ENCODE measurements at regions not wholly inside any gene's neighbourhood (a gene's known extent, or its start where the extent isn't known, plus 50 kb on each side); places are given as distances from the start of the nearest gene placed in this dataset.

DNA sequence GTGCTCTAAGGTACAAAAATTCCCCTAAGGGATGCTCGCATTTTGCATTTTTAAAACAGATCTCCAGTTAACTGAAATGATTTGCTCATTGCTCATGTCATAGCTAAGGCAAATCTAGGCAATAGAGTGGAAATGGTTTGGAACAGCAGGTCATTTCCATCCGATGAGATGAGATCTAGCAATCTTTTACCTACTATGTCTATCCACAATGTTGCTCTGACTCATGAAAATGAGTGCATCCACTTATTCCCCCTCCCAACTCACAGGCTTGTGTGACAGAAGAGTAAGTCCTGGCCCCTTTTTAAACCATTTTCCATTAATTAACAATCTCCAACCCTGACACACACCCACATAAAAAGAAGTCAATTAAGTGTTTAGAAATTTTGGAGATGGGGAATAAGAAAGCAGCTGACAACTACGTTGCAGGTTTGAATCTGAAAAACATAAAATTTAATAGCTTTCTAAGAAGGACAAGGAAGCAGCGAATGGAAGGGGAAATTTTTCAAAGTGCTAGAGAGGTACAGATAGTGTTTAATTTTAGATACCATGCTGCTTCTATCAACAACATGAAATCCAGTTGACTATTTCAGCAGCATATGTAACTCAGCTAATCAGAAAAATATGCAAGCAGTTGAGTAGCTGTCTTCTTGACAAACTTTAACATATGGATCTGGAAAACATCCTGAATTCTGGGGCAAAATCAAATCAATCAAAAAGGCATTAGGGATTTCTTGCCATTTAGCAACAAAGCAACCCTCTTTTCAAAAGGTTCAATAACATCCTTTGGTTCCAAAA lies 112.0 kb downstream of the TMCO5A start:
- Histone ChIP-seq H3K14ac (ENCODE audit: low read length in 2 of 2) (no peak overlapping the region), H3K79me1 (replicated peaks; ENCODE audit: low read length, poor library complexity, severe bottlenecking) (no peaks in the 10 kb centered on the region), H3K36me3 (ENCODE audit: control insufficient read depth in 1 of 2, insufficient read depth in 2 of 2, low read depth in 1 of 2, low read length in 2 of 2) (no peaks in the 10 kb centered on the region), H3K4me1 (ENCODE audit: control insufficient read depth, insufficient read depth, low read depth, low read length) (peaks cover 4% of the 10 kb centered on the region), H2BK15ac (ENCODE audit: low read depth, poor library complexity, severe bottlenecking) (no peak overlapping the region), H2BK120ac (ENCODE audit: low read depth, low read length) (no peak overlapping the region), H3K9me3 (ENCODE audit: control insufficient read depth, low read length) (no peaks in the 10 kb centered on the region), H2AFZ (ENCODE audit: low read depth, low read length) (no peak overlapping the region), H2BK5ac (ENCODE audit: low read depth, low read length, poor library complexity, severe bottlenecking) (no peak overlapping the region), H3K4me2 (ENCODE audit: low read length, poor library complexity, severe bottlenecking) (no peak overlapping the region), H3K27ac (ENCODE audit: low read length, poor library complexity, severe bottlenecking) (no peak overlapping the region), H3K27me3 (ENCODE audit: control insufficient read depth in 1 of 2, insufficient read depth in 1 of 2, low read length in 2 of 2) (no peaks in the 10 kb centered on the region), H4K8ac (ENCODE audit: low read length) (no peak overlapping the region), H3K18ac (ENCODE audit: low read depth in 1 of 2, low read length in 2 of 2) (no peak overlapping the region), H3K4ac (ENCODE audit: low read depth in 1 of 2, low read length in 2 of 2) (no peak overlapping the region), H3K9ac (ENCODE audit: low read length) (no peak overlapping the region), H2AK5ac (ENCODE audit: low read length, severe bottlenecking) (no peak overlapping the region), H3K4me3 (ENCODE audit: insufficient read depth in 1 of 2, low read depth in 1 of 2, low read length in 2 of 2) (no peak overlapping the region), H4K91ac (ENCODE audit: low read length) (no peak overlapping the region), H2BK12ac (ENCODE audit: low read length in 2 of 2) (no peak overlapping the region), H3K23ac (ENCODE audit: low read length in 2 of 2) (no peak overlapping the region)
- WGBS, result 92% methylated on average over 3 of the region's 4 CpGs
- no peak for DNase-seq

DNA sequence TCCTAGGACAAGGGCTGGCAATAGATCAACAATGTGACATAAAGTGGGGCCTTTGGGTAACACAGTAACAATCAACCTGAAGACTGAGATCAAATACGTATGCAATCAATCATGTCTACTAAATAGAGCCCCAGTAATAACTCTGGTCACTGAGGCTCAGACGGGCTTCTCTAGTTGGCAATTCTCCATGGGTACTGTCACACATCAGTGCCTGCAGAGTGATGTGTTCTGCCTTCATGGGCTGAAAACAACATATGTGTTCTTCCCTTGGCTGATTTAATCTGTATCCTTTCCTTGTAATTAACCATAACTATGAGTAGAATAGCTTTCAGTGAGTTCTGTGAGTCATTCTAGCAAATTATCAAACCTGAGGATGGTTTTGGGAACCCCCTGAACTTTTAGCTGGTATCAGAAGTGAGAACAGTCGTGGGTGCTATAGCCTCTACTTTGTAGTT lies 113.6 kb downstream of the TMCO5A start:
- Histone ChIP-seq H3K4me1 (ENCODE audit: control insufficient read depth, insufficient read depth, low read depth, low read length) (peaks cover 3% of the 10 kb centered on the region), H4K8ac (ENCODE audit: low read length) (no peak overlapping the region), H3K27me3 (ENCODE audit: control insufficient read depth in 1 of 2, insufficient read depth in 1 of 2, low read length in 2 of 2) (no peaks in the 10 kb centered on the region), H3K23ac (ENCODE audit: low read length in 2 of 2) (no peak overlapping the region), H3K79me1 (replicated peaks; ENCODE audit: low read length, poor library complexity, severe bottlenecking) (no peaks in the 10 kb centered on the region), H4K91ac (ENCODE audit: low read length) (no peak overlapping the region), H3K4ac (ENCODE audit: low read depth in 1 of 2, low read length in 2 of 2) (no peak overlapping the region), H2BK5ac (ENCODE audit: low read depth, low read length, poor library complexity, severe bottlenecking) (no peak overlapping the region), H2BK120ac (ENCODE audit: low read depth, low read length) (no peak overlapping the region), H2AFZ (ENCODE audit: low read depth, low read length) (no peak overlapping the region), H3K9me3 (ENCODE audit: control insufficient read depth, low read length) (no peaks in the 10 kb centered on the region), H3K14ac (ENCODE audit: low read length in 2 of 2) (no peak overlapping the region), H2BK15ac (ENCODE audit: low read depth, poor library complexity, severe bottlenecking) (no peak overlapping the region), H3K18ac (ENCODE audit: low read depth in 1 of 2, low read length in 2 of 2) (peak overlapping the region in 1 of 2 experiments; percentile 48), H3K4me2 (ENCODE audit: low read length, poor library complexity, severe bottlenecking) (no peak overlapping the region), H3K36me3 (ENCODE audit: control insufficient read depth in 1 of 2, insufficient read depth in 2 of 2, low read depth in 1 of 2, low read length in 2 of 2) (no peaks in the 10 kb centered on the region), H2BK12ac (ENCODE audit: low read length in 2 of 2) (no peak overlapping the region), H2AK5ac (ENCODE audit: low read length, severe bottlenecking) (peak overlapping the region; percentile 53), H3K27ac (ENCODE audit: low read length, poor library complexity, severe bottlenecking) (no peak overlapping the region), H3K9ac (ENCODE audit: low read length) (no peak overlapping the region), H3K4me3 (ENCODE audit: insufficient read depth in 1 of 2, low read depth in 1 of 2, low read length in 2 of 2) (no peak overlapping the region)
- 91% methylated on average over 3 of the region's 3 CpGs for WGBS
- DNase-seq, result no peak

DNA sequence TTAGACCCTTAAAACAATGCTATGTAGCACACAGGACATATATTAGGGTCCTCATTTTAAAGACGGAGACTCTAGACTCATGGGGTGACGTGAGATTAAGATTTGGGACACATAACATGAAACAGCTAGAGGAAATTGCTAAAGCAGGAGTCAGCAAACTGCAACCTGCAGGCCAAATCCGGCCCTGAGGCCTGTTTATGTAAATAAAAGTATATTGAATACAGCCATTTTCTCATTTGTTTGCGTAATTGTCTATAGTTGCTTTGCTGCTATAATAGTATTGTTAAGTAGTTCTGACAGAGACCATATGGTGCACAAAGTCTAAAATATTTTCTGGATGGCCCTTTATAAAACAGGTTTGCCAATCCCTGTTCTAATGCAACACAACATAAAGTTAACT lies 115.5 kb downstream of the TMCO5A start:
- Histone ChIP-seq H2AFZ (ENCODE audit: low read depth, low read length) (no peak overlapping the region), H3K14ac (ENCODE audit: low read length in 2 of 2) (no peak overlapping the region)
- 29% methylated on average over 4 of the region's 4 CpGs for WGBS

DNA sequence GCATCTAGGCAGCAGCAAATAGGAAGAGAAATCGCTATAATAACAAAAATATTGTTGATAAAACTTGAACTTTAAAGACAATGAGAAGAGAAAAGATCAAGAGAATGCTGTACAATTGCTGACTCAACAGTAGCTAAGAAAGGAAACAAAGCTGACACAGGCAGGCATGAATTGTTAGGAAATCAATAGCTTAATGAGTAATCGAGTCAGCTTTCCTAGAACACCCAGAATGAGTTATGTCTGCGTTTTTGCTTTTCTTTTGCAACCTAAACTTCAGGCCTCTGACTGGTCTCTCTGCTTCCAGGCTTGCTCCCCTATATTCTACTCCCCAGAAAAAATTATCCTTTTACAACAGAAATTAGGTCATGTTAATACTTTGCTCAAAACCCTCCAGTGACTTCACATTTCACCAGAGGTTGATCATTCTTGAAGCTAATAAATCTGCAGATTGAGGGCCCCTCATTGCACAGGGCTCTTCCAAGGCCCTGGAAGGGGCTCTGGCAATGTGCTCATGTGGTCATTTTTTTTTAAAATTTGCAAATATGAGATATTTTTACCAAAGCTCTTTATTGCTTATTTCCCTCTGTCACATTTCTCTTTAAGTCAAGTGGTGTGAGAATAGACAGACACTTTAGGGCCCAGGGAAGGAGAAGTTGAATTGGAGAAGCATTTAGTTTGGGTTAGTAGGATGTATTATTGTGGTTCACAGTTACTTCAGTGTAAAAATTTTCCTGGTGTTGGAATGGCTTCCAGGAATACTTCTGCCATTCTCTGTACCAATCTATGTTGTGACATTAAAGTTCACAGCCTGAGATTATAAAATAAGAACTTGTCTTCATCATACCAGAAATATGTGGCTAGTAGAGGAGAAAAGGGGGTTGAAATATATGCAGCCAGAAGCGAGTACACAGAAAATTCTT lies 116.3 kb downstream of the TMCO5A start:
- Histone ChIP-seq H3K23ac (ENCODE audit: low read length in 2 of 2) (no peak overlapping the region), H2BK5ac (ENCODE audit: low read depth, low read length, poor library complexity, severe bottlenecking) (peak overlapping the region; percentile 25), H3K9ac (ENCODE audit: low read length) (peak overlapping the region; percentile 53), H3K4ac (ENCODE audit: low read depth in 1 of 2, low read length in 2 of 2) (no peak overlapping the region), H3K27ac (ENCODE audit: low read length, poor library complexity, severe bottlenecking) (peak overlapping the region; percentile 95), H3K18ac (ENCODE audit: low read depth in 1 of 2, low read length in 2 of 2) (no peak overlapping the region), H3K27me3 (ENCODE audit: control insufficient read depth in 1 of 2, insufficient read depth in 1 of 2, low read length in 2 of 2) (no peaks in the 10 kb centered on the region), H3K9me3 (ENCODE audit: control insufficient read depth, low read length) (no peaks in the 10 kb centered on the region), H3K4me2 (ENCODE audit: low read length, poor library complexity, severe bottlenecking) (peak overlapping the region; percentile 43), H3K4me1 (ENCODE audit: control insufficient read depth, insufficient read depth, low read depth, low read length) (peaks cover 3% of the 10 kb centered on the region), H4K91ac (ENCODE audit: low read length) (no peak overlapping the region), H2AK5ac (ENCODE audit: low read length, severe bottlenecking) (no peak overlapping the region), H3K79me1 (replicated peaks; ENCODE audit: low read length, poor library complexity, severe bottlenecking) (no peaks in the 10 kb centered on the region), H3K36me3 (ENCODE audit: control insufficient read depth in 1 of 2, insufficient read depth in 2 of 2, low read depth in 1 of 2, low read length in 2 of 2) (no peaks in the 10 kb centered on the region), H2BK15ac (ENCODE audit: low read depth, poor library complexity, severe bottlenecking) (no peak overlapping the region), H3K4me3 (ENCODE audit: insufficient read depth in 1 of 2, low read depth in 1 of 2, low read length in 2 of 2) (no peak overlapping the region), H2BK120ac (ENCODE audit: low read depth, low read length) (no peak overlapping the region), H2BK12ac (ENCODE audit: low read length in 2 of 2) (no peak overlapping the region), H2AFZ (ENCODE audit: low read depth, low read length) (no peak overlapping the region), H3K14ac (ENCODE audit: low read length in 2 of 2) (no peak overlapping the region), H4K8ac (ENCODE audit: low read length) (no peak overlapping the region)
- DNase-seq, result peak; percentile 86
- 9% methylated on average over 2 of the region's 4 CpGs for WGBS

More for the DNA sequence above, 115.5 kb downstream of the TMCO5A start:
- Histone ChIP-seq H2BK5ac (ENCODE audit: low read depth, low read length, poor library complexity, severe bottlenecking) (no peak overlapping the region), H3K36me3 (ENCODE audit: control insufficient read depth in 1 of 2, insufficient read depth in 2 of 2, low read depth in 1 of 2, low read length in 2 of 2) (no peaks in the 10 kb centered on the region), H3K4me2 (ENCODE audit: low read length, poor library complexity, severe bottlenecking) (no peak overlapping the region), H3K4me3 (ENCODE audit: insufficient read depth in 1 of 2, low read depth in 1 of 2, low read length in 2 of 2) (no peak overlapping the region), H3K18ac (ENCODE audit: low read depth in 1 of 2, low read length in 2 of 2) (no peak overlapping the region), H4K91ac (ENCODE audit: low read length) (no peak overlapping the region), H3K27ac (ENCODE audit: low read length, poor library complexity, severe bottlenecking) (peak overlapping the region; percentile 95), H3K23ac (ENCODE audit: low read length in 2 of 2) (no peak overlapping the region), H2BK12ac (ENCODE audit: low read length in 2 of 2) (no peak overlapping the region), H3K9me3 (ENCODE audit: control insufficient read depth, low read length) (no peaks in the 10 kb centered on the region), H3K4me1 (ENCODE audit: control insufficient read depth, insufficient read depth, low read depth, low read length) (peaks cover 3% of the 10 kb centered on the region), H3K9ac (ENCODE audit: low read length) (peak overlapping the region; percentile 53), H3K79me1 (replicated peaks; ENCODE audit: low read length, poor library complexity, severe bottlenecking) (no peaks in the 10 kb centered on the region), H2AK5ac (ENCODE audit: low read length, severe bottlenecking) (no peak overlapping the region), H3K27me3 (ENCODE audit: control insufficient read depth in 1 of 2, insufficient read depth in 1 of 2, low read length in 2 of 2) (no peaks in the 10 kb centered on the region), H3K4ac (ENCODE audit: low read depth in 1 of 2, low read length in 2 of 2) (no peak overlapping the region), H2BK15ac (ENCODE audit: low read depth, poor library complexity, severe bottlenecking) (no peak overlapping the region), H4K8ac (ENCODE audit: low read length) (no peak overlapping the region), H2BK120ac (ENCODE audit: low read depth, low read length) (no peak overlapping the region)
- peak; percentile 44 for DNase-seq

Measured in mesenchymal stem cell (in vitro differentiated cells and primary cell).